ENCODE measurements at regions not wholly inside any gene's neighbourhood (a gene's known extent, or its start where the extent isn't known, plus 50 kb on each side); places are given as distances from the start of the nearest gene placed in this dataset.

- no peak for DNase-seq
- in situ Hi-C loops (cut with HindIII; ENCODE audit: low pct_ligation_motif_present, low pct_unique_long_range_greater_than_20kb, low sequenced_read_pairs) = no loop called here
Measured at GRCh38 chr6:149147195-149147594, 170.3 kb upstream of the TAB2 start.

DNA sequence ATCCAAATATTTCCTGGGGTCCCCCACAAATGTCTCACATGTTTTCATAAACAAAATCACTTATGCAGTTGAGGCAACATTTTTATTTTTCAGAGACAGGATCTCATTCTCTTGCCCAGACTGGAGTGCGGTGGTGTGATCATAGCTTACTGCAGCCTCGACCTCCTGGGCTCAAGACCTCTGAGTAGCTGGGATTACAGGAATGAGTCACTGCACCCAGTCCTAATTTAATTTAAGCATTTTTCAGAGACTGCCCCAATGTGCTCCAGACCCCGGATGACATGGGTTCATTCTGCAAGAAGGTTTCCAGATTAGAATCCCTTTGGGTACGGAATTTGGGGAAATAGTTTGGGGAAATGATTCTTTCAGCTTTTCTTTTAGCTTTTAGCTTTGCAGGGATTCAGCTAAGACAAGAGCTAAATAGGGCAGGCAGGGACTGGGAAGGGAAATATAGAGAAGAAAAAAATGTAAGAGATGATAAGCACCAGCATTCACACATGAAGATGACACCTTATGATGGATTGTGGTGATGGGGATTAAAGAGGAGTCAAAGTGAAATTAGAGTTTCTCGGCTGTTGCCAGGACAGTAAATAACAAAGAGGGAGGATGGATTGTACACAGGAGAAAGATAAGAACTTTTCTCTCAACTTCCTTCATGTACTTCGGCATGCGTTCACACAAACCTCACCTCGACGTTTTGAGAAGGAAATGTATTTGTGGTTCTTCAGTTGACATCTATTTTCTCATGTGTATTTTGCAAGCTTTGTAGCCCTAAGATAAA, 169.4 kb upstream of the TAB2 start:
- in situ Hi-C loops (cut with HindIII; ENCODE audit: low pct_ligation_motif_present, low pct_unique_long_range_greater_than_20kb, low sequenced_read_pairs) = no loop called here
- no peak for DNase-seq

DNA sequence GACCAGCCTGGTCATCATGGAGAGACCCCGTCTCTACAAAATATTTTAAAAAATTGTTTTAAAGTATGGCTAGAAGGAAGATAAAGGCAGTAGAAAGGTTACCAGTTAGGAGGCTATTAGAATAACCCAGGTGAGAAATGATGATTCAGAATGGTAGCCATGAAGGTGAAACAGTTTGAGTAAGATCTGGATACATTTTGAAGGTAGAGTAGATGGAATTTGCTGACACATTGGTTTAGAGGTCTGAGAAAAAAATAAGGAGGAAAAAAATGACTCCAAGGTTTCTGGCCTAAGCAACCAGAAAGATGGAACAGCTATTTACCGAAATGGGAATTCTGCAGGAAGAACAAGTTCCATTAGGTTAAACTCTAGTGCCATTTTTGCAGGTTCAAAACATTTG, 167.9 kb upstream of the TAB2 start:
- in situ Hi-C loops (cut with HindIII; ENCODE audit: low pct_ligation_motif_present, low pct_unique_long_range_greater_than_20kb, low sequenced_read_pairs) = no loop called here

DNA sequence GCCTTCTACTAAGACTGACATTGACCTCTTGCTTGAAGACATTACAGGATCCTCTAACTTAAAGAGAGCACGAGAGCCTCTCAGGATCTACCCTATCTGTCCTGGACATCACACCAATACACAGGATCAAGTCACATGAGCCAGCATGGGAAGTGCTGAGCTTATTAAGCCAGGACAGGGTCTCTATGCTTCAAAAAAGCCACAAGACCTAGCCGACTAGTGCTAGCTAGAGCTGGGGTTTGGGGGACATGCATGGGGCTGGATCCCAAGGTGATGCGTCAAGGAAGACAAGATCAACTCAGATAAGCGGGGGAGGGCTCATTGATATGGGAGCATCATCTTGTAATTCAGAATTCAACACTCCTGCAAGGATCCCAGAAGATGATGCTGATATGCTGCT, 167.2 kb upstream of the TAB2 start:
- in situ Hi-C loops (cut with HindIII; ENCODE audit: low pct_ligation_motif_present, low pct_unique_long_range_greater_than_20kb, low sequenced_read_pairs) = no loop called here
- no peak for DNase-seq

More for the DNA sequence above, 167.9 kb upstream of the TAB2 start:
- no peak for DNase-seq

DNA sequence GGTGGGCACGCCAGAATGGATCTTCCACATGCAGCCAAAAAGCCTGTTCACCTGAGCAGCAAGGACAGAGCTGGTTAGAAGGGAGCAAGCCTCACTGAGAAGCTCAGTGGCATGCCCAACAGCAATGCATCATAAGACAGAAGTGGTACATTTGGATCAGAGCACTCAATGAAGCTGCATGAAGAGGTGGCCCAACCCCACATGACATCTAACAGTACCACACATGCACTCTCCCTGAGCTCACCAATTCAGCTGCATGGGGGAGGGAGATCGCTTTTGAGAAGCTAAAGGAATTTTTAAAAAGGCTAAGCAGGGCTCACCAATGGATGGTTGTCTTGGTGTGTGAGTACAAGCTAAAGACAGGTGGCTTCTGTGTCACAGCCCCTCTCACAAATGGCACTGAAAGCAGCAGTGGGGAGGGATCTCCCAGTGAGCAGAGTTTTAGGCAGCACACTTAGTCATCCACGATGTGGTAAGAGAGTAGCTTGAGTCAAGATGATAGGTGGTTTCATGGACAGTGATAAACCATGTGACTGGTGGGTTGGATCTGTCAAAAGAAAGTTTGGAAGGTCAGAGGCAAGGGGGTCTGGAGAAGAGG, 166.6 kb upstream of the TAB2 start:
- DNase-seq = no peak
- in situ Hi-C loops (cut with HindIII; ENCODE audit: low pct_ligation_motif_present, low pct_unique_long_range_greater_than_20kb, low sequenced_read_pairs) = no loop called here

GRCh38 chr6:149152521-149152920, 165.0 kb upstream of the TAB2 start:
- in situ Hi-C loops (cut with HindIII; ENCODE audit: low pct_ligation_motif_present, low pct_unique_long_range_greater_than_20kb, low sequenced_read_pairs) = no loop called here
- DNase-seq = no peak

DNA sequence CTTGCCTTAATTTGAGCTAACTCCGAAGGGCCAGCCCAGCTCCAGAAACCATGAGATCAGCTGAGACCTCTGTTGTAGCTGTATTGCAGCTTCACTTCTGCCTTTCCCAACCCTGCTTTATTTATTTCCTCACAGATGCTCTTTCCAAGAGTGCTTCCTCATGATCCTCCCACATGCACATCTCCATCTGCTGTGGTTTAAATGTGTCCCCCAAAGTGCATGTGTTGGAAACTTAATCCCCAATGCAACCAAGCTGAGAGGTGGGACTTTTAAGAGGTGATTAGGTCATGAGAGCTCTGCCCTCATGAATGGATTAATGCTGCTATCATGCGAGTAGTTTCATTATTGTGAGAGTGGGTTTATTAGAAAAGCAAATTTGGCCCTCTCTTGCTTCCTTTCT, 164.4 kb upstream of the TAB2 start:
- in situ Hi-C loops (cut with HindIII; ENCODE audit: low pct_ligation_motif_present, low pct_unique_long_range_greater_than_20kb, low sequenced_read_pairs) = no loop called here
- DNase-seq = no peak

DNA sequence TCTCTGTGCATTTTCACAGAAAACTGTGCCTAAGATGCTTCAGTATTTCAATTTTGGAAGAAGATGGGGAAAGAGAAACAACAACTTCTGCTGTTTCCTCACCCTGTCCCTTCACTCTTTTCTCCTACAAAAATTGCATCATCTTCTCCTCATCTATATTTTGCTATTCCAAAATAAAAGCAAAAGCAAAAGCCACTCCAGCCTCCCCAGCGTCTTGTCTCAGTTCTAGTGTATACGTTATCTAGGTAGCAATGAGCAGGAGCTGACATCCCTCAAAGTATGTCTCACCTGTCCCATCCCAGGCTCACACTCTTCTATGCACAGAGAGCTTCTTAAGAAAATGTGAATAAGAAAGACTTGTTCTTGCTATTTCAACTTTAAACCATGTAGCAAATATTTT, 163.8 kb upstream of the TAB2 start:
- DNase-seq = no peak
- in situ Hi-C loops (cut with HindIII; ENCODE audit: low pct_ligation_motif_present, low pct_unique_long_range_greater_than_20kb, low sequenced_read_pairs) = no loop called here

DNA sequence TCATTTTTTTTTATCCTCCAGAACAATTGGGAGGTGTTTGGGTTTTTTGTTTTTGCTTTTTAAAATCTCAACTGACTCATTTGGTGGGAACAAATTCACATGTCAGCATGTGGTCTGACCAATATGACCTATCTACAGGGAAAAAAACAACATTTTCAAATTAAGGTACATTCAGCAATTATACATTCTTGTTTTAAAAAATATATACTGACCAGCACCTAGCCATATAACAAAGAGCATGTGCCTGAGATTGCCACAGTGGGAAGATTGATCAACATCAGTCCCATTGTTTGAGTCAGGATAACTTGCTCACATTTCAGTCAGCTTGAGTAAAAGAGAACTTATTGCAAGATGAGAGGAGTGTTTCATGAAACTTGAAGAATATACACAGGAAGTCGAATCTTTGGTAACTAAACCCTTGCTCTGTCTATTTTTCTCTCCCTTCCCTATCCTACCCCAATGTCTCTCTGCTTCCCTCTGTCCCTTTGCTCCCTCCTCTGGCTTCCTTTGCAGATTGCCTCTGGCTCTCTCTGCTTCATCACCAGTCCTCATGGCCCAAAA, 163.2 kb upstream of the TAB2 start:
- in situ Hi-C loops (cut with HindIII; ENCODE audit: low pct_ligation_motif_present, low pct_unique_long_range_greater_than_20kb, low sequenced_read_pairs) = no loop called here
- no peak for DNase-seq

- in situ Hi-C loops (cut with HindIII; ENCODE audit: low pct_ligation_motif_present, low pct_unique_long_range_greater_than_20kb, low sequenced_read_pairs) = no loop called here
- no peak for DNase-seq
Measured at GRCh38 chr6:149157126-149157525, 160.4 kb upstream of the TAB2 start.

- DNase-seq = no peak
- in situ Hi-C loops (cut with HindIII; ENCODE audit: low pct_ligation_motif_present, low pct_unique_long_range_greater_than_20kb, low sequenced_read_pairs) = no loop called here
Measured at GRCh38 chr6:149158076-149158475, 159.4 kb upstream of the TAB2 start.

- no peak for DNase-seq
- in situ Hi-C loops (cut with HindIII; ENCODE audit: low pct_ligation_motif_present, low pct_unique_long_range_greater_than_20kb, low sequenced_read_pairs) = no loop called here
Measured at GRCh38 chr6:149160943-149161342, 156.6 kb upstream of the TAB2 start.

GRCh38 chr6:149162924-149163323, 154.6 kb upstream of the TAB2 start:
- no peak for DNase-seq
- in situ Hi-C loops (cut with HindIII; ENCODE audit: low pct_ligation_motif_present, low pct_unique_long_range_greater_than_20kb, low sequenced_read_pairs) = no loop called here

GRCh38 chr6:149164199-149164750, 153.2 kb upstream of the TAB2 start:
- DNase-seq = no peak
- in situ Hi-C loops (cut with HindIII; ENCODE audit: low pct_ligation_motif_present, low pct_unique_long_range_greater_than_20kb, low sequenced_read_pairs) = no loop called here

- no peak for DNase-seq
- in situ Hi-C loops (cut with HindIII; ENCODE audit: low pct_ligation_motif_present, low pct_unique_long_range_greater_than_20kb, low sequenced_read_pairs) = no loop called here
Measured at GRCh38 chr6:149166336-149166735, 151.2 kb upstream of the TAB2 start.

- in situ Hi-C loops (cut with HindIII; ENCODE audit: low pct_ligation_motif_present, low pct_unique_long_range_greater_than_20kb, low sequenced_read_pairs) = no loop called here
- DNase-seq = no peak
Measured at GRCh38 chr6:149166747-149167146, 150.8 kb upstream of the TAB2 start.

GRCh38 chr6:149168968-149169367, 148.5 kb upstream of the TAB2 start:
- DNase-seq = no peak
- in situ Hi-C loops (cut with HindIII; ENCODE audit: low pct_ligation_motif_present, low pct_unique_long_range_greater_than_20kb, low sequenced_read_pairs) = no loop called here

GRCh38 chr6:149169761-149170511, 147.6 kb upstream of the TAB2 start:
- in situ Hi-C loops (cut with HindIII; ENCODE audit: low pct_ligation_motif_present, low pct_unique_long_range_greater_than_20kb, low sequenced_read_pairs) = no loop called here
- DNase-seq = no peak

Data from ACHN (cell line).